HEK293 (cell line): ENCODE measurements at regions not wholly inside any gene's neighbourhood (a gene's known extent, or its start where the extent isn't known, plus 50 kb on each side); places are given as distances from the start of the nearest gene placed in this dataset.

Source experiments
- CTCF ChIA-PET: fragments of 350-600 bp; formaldehyde crosslinking; extraction: SDS; loops from one replicate; lab custom pipeline; 2021; ENCODE audit warnings: antibody characterized with exemption; lab: Yijun Ruan, JAX
- POLR2A ChIA-PET: fragments of 300-600 bp; formaldehyde crosslinking; extraction: SDS; loops from one replicate; lab custom pipeline; 2020; ENCODE audit warnings: antibody characterized with exemption, inconsistent platforms; lab: Yijun Ruan, JAX
- H3K27ac ChIP-seq: fragments of 200-500 bp; sonication (Bioruptor generic); 2 replicates; pipeline ENCODE4 v1.5.1; 2014; ENCODE audit warnings: low read depth, low read length, control low read depth, inconsistent platforms; ENCODE audit errors: extremely low read depth
- H3K36me3 ChIP-seq, 2 experiments: fragments of 200-500 bp in 1 of 2; sonication (Bioruptor generic) in 1 of 2; 1 replicate in 1 of 2; 2 replicates in 1 of 2; pipeline ENCODE4 v1.5.1; 2014 to 2017; ENCODE audit warnings: inconsistent platforms in 2 of 2, low read length in 2 of 2; ENCODE audit not compliant: control insufficient read depth in 2 of 2, insufficient read depth in 1 of 2
- H3K4me1 ChIP-seq: fragments of 200-500 bp; sonication (Bioruptor generic); 2 replicates; pipeline ENCODE4 v1.5.1; 2014; ENCODE audit warnings: mild to moderate bottlenecking, low read length, inconsistent platforms; ENCODE audit not compliant: control insufficient read depth, insufficient read depth
- H3K4me3 ChIP-seq: 2 replicates; pipeline ENCODE4 v1.5.1; 2011; ENCODE audit warnings: low read depth, mild to moderate bottlenecking, control low read depth, low read length, moderate library complexity
- H3K9me3 ChIP-seq: fragments of 200-500 bp; sonication (Bioruptor generic); 2 replicates; pipeline ENCODE4 v1.5.1; 2014; ENCODE audit warnings: low read depth, low read length, inconsistent platforms; ENCODE audit not compliant: control insufficient read depth, insufficient read depth
- BCL11B ChIP-seq: fragments of 450-650 bp; formaldehyde crosslinking; IDR thresholded peaks from 2 replicates; pipeline ENCODE4 v1.5.1; 2016; ENCODE audit warnings: low read depth, missing biosample characterization, missing genetic modification characterization
- FEZF1 ChIP-seq: fragments of 450-650 bp; formaldehyde crosslinking; IDR thresholded peaks from 2 replicates; pipeline ENCODE4 v1.5.1; 2016; ENCODE audit warnings: missing biosample characterization, missing genetic modification characterization
- HOXA7 ChIP-seq: sonication (generic); formaldehyde crosslinking; IDR thresholded peaks from 2 replicates; pipeline ENCODE4 v1.8.1; 2022; ENCODE audit warnings: missing genetic modification reagents, borderline replicate concordance
- MYNN ChIP-seq: fragments of 450-650 bp; formaldehyde crosslinking; IDR thresholded peaks from 2 replicates; pipeline ENCODE4 v1.5.1; 2016; ENCODE audit warnings: missing biosample characterization, missing genetic modification characterization, borderline replicate concordance
- MZF1 ChIP-seq: fragments of 450-650 bp; formaldehyde crosslinking; IDR thresholded peaks from 2 replicates; pipeline ENCODE4 v1.5.1; 2017; ENCODE audit warnings: missing biosample characterization, missing genetic modification characterization, borderline replicate concordance
- TCF7L2 ChIP-seq: IDR thresholded peaks from 2 replicates; pipeline ENCODE4 v1.6.1; 2011; ENCODE audit warnings: low read depth, mild to moderate bottlenecking, inconsistent platforms, low read length, moderate library complexity, borderline replicate concordance
- WT1 ChIP-seq: fragments of 450-650 bp; formaldehyde crosslinking; IDR thresholded peaks from 2 replicates; pipeline ENCODE4 v1.5.1; 2016; ENCODE audit warnings: missing biosample characterization, missing genetic modification characterization
- YY1 ChIP-seq: fragments of 450-650 bp; formaldehyde crosslinking; IDR thresholded peaks from 2 replicates; pipeline ENCODE4 v1.5.1; 2018; ENCODE audit warnings: missing biosample characterization, missing genetic modification characterization
- ZBTB17 ChIP-seq: fragments of 450-650 bp; formaldehyde crosslinking; IDR thresholded peaks from 2 replicates; pipeline ENCODE4 v1.5.1; 2016; ENCODE audit warnings: missing biosample characterization, missing genetic modification characterization
- ZBTB8A ChIP-seq: fragments of 450-650 bp; formaldehyde crosslinking; IDR thresholded peaks from 2 replicates; pipeline ENCODE4 v1.5.1; 2016; ENCODE audit warnings: missing biosample characterization, missing genetic modification characterization
- ZFP69B ChIP-seq: fragments of 450-650 bp; formaldehyde crosslinking; IDR thresholded peaks from 2 replicates; pipeline ENCODE4 v1.5.1; 2016; ENCODE audit warnings: missing biosample characterization, missing genetic modification characterization
- ZNF155 ChIP-seq: fragments of 450-650 bp; formaldehyde crosslinking; IDR thresholded peaks from 2 replicates; pipeline ENCODE4 v1.5.1; 2016; ENCODE audit warnings: missing biosample characterization, missing genetic modification characterization
- ZNF23 ChIP-seq: fragments of 450-650 bp; formaldehyde crosslinking; IDR thresholded peaks from 2 replicates; pipeline ENCODE4 v1.5.1; 2016; ENCODE audit warnings: missing biosample characterization, missing genetic modification characterization, borderline replicate concordance
- ZNF24 ChIP-seq: fragments of 450-650 bp; formaldehyde crosslinking; IDR thresholded peaks from 2 replicates; pipeline ENCODE4 v1.5.1; 2016; ENCODE audit warnings: missing biosample characterization, missing genetic modification characterization
- ZNF558 ChIP-seq: fragments of 450-650 bp; formaldehyde crosslinking; IDR thresholded peaks from 2 replicates; pipeline ENCODE4 v1.5.1; 2016; ENCODE audit warnings: missing biosample characterization, missing genetic modification characterization
- ZNF621 ChIP-seq: fragments of 450-650 bp; formaldehyde crosslinking; IDR thresholded peaks from 2 replicates; pipeline ENCODE4 v1.5.1; 2017; ENCODE audit warnings: missing biosample characterization, missing genetic modification characterization
- ZNF664 ChIP-seq: fragments of 450-650 bp; formaldehyde crosslinking; IDR thresholded peaks from 2 replicates; pipeline ENCODE4 v1.5.1; 2016; ENCODE audit warnings: missing biosample characterization, missing genetic modification characterization
- ZNF777 ChIP-seq: fragments of 450-650 bp; formaldehyde crosslinking; IDR thresholded peaks from 2 replicates; pipeline ENCODE4 v1.5.1; 2017; ENCODE audit warnings: missing biosample characterization, missing genetic modification characterization, borderline replicate concordance
- ZNF785 ChIP-seq: fragments of 450-650 bp; formaldehyde crosslinking; IDR thresholded peaks from 2 replicates; pipeline ENCODE4 v1.5.1; 2016; ENCODE audit warnings: missing biosample characterization, missing genetic modification characterization
- ZNF792 ChIP-seq: fragments of 450-650 bp; formaldehyde crosslinking; IDR thresholded peaks from 2 replicates; pipeline ENCODE4 v1.5.1; 2016; ENCODE audit warnings: missing biosample characterization, missing genetic modification characterization
- ZNF837 ChIP-seq: fragments of 450-650 bp; formaldehyde crosslinking; IDR thresholded peaks from 2 replicates; pipeline ENCODE4 v1.5.1; 2016; ENCODE audit warnings: missing biosample characterization, missing genetic modification characterization
- ZNF843 ChIP-seq: fragments of 450-650 bp; formaldehyde crosslinking; IDR thresholded peaks from 2 replicates; pipeline ENCODE4 v1.5.1; 2016; ENCODE audit warnings: missing biosample characterization, missing genetic modification characterization
- ZXDB ChIP-seq: fragments of 450-650 bp; formaldehyde crosslinking; IDR thresholded peaks from 2 replicates; pipeline ENCODE4 v1.5.1; 2016; ENCODE audit warnings: missing biosample characterization, missing genetic modification characterization
- TF ChIP-seq, protein P1 (sequence below): fragments of 450-650 bp; formaldehyde crosslinking; IDR thresholded peaks from 2 replicates; pipeline ENCODE4 v1.5.1; 2017; ENCODE audit warnings: missing biosample characterization, missing genetic modification characterization
- TF ChIP-seq, protein P2 (sequence below): fragments of 450-650 bp; formaldehyde crosslinking; IDR thresholded peaks from 2 replicates; pipeline ENCODE4 v1.5.1; 2017; ENCODE audit warnings: missing biosample characterization, missing genetic modification characterization
- TF ChIP-seq, protein P3 (sequence below): fragments of 450-650 bp; formaldehyde crosslinking; IDR thresholded peaks from 2 replicates; pipeline ENCODE4 v1.5.1; 2016; ENCODE audit warnings: missing biosample characterization, missing genetic modification characterization
- TF ChIP-seq, protein P4 (sequence below): fragments of 450-650 bp; formaldehyde crosslinking; IDR thresholded peaks from 2 replicates; pipeline ENCODE4 v1.5.1; 2016; ENCODE audit warnings: missing biosample characterization, missing genetic modification characterization

DNA sequence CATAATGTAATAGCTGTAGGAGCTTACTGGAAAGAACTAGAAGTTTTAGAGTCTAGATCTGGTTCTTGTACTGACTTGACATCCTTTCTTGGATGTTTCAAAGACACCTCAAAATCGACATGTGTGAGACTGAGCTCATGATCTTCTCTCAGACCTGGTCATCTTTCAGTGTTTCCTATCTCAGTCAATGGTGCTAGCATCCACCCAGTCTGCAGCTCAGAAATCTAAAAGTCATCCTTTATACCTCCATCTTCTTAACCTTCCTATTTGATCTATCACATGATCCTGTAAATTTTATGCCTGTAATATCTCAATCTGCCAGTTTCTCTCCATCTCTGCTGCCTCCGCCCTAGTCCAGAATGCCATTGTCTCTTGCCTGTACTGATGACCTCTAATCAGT, 301.9 kb upstream of the PITX2 start (continued):
- no peak for TF ChIP-seq MZF1
- no peak for TF ChIP-seq BCL11B (tag by site-specific recombination)
- TF ChIP-seq ZNF837: no peak
- no peak for TF ChIP-seq ZNF558 (tag by site-specific recombination)
- no peak for TF ChIP-seq HOXA7
- TF ChIP-seq MYNN: no peak

DNA sequence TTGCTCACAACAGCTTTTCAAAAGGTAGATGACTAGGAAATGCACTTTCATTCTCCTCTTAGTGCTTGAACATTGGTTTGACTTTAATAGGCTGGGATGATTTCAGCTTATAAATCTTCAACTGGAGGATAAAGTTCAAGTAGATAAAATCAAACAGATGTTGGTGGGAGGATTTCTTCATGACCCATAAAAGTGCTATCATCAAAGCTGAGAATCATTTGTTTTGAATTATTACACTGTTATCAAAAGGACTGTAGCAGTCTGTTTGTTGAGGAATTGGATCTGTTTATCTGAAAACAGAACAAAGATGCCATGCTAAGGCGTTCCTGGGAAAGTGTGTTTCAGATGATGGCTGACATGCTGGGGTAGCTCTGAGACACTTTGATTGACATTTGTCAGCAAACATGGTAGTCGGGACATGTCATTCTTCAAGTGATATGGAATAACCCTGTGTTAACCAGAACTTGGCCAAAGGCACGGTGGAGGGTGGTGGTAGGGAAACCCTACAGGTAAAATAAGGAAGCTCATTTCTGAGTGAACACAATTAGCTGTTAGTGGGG, 304.0 kb upstream of the PITX2 start:
- Histone ChIP-seq H3K27ac (no peak overlapping the region), H3K9me3 (no peaks in the 10 kb centered on the region), H3K4me3 (no peak overlapping the region), H3K4me1 (0 out of 2 replicates have a peak, but pooled peaks cover 5% of the 10 kb centered on the region), H3K36me3 (no peaks in the 10 kb centered on the region)
- ChIA-PET CTCF (interaction anchor here (0.5 kb wide), 1 partner anchor 294 kb away, joined by 3 read pairs; no protein-coding TSS in a partner anchor), POLR2A (no interaction called here)
- TF ChIP-seq FEZF1 (tag by site-specific recombination): peak; percentile 64
- TF ChIP-seq ZNF843 (tag by site-specific recombination): peak; percentile 83
- no peak for TF ChIP-seq ZNF664 (tag by site-specific recombination)
- TF ChIP-seq ZBTB8A (tag by site-specific recombination): no peak
- peak; percentile 51; the same call in 1 of the 2 replicates for TF ChIP-seq ZXDB (tag by site-specific recombination)
- TF ChIP-seq, protein P1, sequence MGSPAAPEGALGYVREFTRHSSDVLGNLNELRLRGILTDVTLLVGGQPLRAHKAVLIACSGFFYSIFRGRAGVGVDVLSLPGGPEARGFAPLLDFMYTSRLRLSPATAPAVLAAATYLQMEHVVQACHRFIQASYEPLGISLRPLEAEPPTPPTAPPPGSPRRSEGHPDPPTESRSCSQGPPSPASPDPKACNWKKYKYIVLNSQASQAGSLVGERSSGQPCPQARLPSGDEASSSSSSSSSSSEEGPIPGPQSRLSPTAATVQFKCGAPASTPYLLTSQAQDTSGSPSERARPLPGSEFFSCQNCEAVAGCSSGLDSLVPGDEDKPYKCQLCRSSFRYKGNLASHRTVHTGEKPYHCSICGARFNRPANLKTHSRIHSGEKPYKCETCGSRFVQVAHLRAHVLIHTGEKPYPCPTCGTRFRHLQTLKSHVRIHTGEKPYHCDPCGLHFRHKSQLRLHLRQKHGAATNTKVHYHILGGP (tag by site-specific recombination): peak; percentile 62; the same call in 1 of the 2 replicates
- TF ChIP-seq, protein P2, sequence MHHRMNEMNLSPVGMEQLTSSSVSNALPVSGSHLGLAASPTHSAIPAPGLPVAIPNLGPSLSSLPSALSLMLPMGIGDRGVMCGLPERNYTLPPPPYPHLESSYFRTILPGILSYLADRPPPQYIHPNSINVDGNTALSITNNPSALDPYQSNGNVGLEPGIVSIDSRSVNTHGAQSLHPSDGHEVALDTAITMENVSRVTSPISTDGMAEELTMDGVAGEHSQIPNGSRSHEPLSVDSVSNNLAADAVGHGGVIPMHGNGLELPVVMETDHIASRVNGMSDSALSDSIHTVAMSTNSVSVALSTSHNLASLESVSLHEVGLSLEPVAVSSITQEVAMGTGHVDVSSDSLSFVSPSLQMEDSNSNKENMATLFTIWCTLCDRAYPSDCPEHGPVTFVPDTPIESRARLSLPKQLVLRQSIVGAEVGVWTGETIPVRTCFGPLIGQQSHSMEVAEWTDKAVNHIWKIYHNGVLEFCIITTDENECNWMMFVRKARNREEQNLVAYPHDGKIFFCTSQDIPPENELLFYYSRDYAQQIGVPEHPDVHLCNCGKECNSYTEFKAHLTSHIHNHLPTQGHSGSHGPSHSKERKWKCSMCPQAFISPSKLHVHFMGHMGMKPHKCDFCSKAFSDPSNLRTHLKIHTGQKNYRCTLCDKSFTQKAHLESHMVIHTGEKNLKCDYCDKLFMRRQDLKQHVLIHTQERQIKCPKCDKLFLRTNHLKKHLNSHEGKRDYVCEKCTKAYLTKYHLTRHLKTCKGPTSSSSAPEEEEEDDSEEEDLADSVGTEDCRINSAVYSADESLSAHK (tag by site-specific recombination): peak; percentile 35; the same call in 1 of the 2 replicates
- TF ChIP-seq WT1: 0 out of 2 replicates have a peak, but pooled peaks have one; percentile 55
- peak; percentile 88; the same call in 1 of the 2 replicates for TF ChIP-seq TCF7L2
- TF ChIP-seq YY1: 0 out of 2 replicates have a peak, but pooled peaks have one; percentile 7

DNA sequence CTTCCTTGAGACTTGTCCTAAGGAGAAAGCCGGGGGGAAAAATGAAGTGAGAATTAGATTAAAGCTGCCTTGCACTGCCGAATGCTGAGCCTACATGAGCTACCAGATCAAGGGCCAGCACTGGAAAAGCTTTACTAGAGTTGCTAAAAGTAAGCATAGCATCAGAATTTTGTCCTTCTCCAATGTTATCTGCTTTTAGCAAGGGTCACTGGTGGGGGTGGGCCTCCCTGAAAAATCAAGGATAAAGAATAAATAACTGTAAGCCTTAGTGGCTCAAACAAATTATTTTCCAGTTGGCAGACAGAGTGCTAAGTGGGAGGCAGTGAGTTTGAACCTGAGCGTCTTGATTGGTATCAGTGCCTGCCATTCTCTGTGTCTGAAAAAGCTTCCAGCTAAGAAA, 310.5 kb upstream of the PITX2 start:
- Histone ChIP-seq H3K27ac (no peak overlapping the region), H3K9me3 (no peaks in the 10 kb centered on the region), H3K4me1 (no peaks in the 10 kb centered on the region), H3K4me3 (no peak overlapping the region), H3K36me3 (no peaks in the 10 kb centered on the region)
- POLR2A ChIA-PET: no interaction called here
- TF ChIP-seq BCL11B (tag by site-specific recombination) (no peak), ZNF777 (no peak), ZNF621 (tag by site-specific recombination) (no peak), ZBTB8A (tag by site-specific recombination) (no peak), ZFP69B (no peak), ZNF785 (tag by site-specific recombination) (no peak), ZNF792 (tag by site-specific recombination) (no peak), MZF1 (no peak), ZBTB17 (tag by site-specific recombination) (no peak), ZNF24 (tag by site-specific recombination) (no peak), ZNF155 (tag by site-specific recombination) (no peak), ZNF23 (no peak)
- TF ChIP-seq, protein P3, sequence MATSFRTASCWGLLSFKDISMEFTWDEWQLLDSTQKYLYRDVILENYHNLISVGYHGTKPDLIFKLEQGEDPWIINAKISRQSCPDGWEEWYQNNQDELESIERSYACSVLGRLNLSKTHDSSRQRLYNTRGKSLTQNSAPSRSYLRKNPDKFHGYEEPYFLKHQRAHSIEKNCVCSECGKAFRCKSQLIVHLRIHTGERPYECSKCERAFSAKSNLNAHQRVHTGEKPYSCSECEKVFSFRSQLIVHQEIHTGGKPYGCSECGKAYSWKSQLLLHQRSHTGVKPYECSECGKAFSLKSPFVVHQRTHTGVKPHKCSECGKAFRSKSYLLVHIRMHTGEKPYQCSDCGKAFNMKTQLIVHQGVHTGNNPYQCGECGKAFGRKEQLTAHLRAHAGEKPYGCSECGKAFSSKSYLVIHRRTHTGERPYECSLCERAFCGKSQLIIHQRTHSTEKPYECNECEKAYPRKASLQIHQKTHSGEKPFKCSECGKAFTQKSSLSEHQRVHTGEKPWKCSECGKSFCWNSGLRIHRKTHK (tag by site-specific recombination): no peak
- TF ChIP-seq, protein P4, sequence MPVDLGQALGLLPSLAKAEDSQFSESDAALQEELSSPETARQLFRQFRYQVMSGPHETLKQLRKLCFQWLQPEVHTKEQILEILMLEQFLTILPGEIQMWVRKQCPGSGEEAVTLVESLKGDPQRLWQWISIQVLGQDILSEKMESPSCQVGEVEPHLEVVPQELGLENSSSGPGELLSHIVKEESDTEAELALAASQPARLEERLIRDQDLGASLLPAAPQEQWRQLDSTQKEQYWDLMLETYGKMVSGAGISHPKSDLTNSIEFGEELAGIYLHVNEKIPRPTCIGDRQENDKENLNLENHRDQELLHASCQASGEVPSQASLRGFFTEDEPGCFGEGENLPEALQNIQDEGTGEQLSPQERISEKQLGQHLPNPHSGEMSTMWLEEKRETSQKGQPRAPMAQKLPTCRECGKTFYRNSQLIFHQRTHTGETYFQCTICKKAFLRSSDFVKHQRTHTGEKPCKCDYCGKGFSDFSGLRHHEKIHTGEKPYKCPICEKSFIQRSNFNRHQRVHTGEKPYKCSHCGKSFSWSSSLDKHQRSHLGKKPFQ (tag by site-specific recombination): no peak
- CTCF ChIA-PET: interaction anchor here (0.8 kb wide), 1 partner anchor 221 kb away, joined by 3 read pairs; no protein-coding TSS in a partner anchor
